GM23338 (cell line): ENCODE measurements at regions not wholly inside any gene's neighbourhood (a gene's known extent, or its start where the extent isn't known, plus 50 kb on each side); places are given as distances from the start of the nearest gene placed in this dataset.

Experiments
- ATAC-seq: fragments of 200-7000 bp; cut with Tn5 transposase; 3 replicates; pipeline ENCODE4 v1.9.1; 2020
- DNase-seq: peaks from one replicate; pipeline ENCODE4 v3.0.0-alpha.2; 2015; ENCODE audit warnings: low spot score
- H2AFZ ChIP-seq: fragments of 200-600 bp; sonication (generic); 2 replicates; pipeline ENCODE4 v1.8.0; 2016; ENCODE audit warnings: antibody characterized with exemption, mild to moderate bottlenecking, moderate library complexity
- H3F3A ChIP-seq: fragments of 200-600 bp; sonication (generic); replicated peaks from 2 replicates; pipeline ENCODE4 v1.8.0; 2017; ENCODE audit warnings: antibody characterized with exemption, mixed run types, low read depth
- H3K27ac ChIP-seq: fragments of 200-600 bp; sonication (generic); 2 replicates; pipeline ENCODE4 v1.6.1; 2016; ENCODE audit warnings: low read depth
- H3K27me3 ChIP-seq: fragments of 200-600 bp; sonication (generic); 2 replicates; pipeline ENCODE4 v1.8.0; 2016; ENCODE audit warnings: mild to moderate bottlenecking, mixed run types, moderate library complexity; ENCODE audit not compliant: insufficient read depth
- H3K36me3 ChIP-seq: fragments of 200-600 bp; sonication (generic); 2 replicates; pipeline ENCODE4 v1.8.0; 2016; ENCODE audit warnings: mild to moderate bottlenecking; ENCODE audit not compliant: insufficient read depth
- H3K4me1 ChIP-seq: fragments of 200-600 bp; sonication (generic); 2 replicates; pipeline ENCODE4 v1.8.0; 2016; ENCODE audit warnings: mild to moderate bottlenecking, moderate library complexity; ENCODE audit not compliant: insufficient read depth
- H3K4me2 ChIP-seq: fragments of 200-600 bp; sonication (generic); 2 replicates; pipeline ENCODE4 v1.7.1; 2017; ENCODE audit warnings: mixed run types
- H3K4me3 ChIP-seq: fragments of 200-600 bp; sonication (generic); 2 replicates; pipeline ENCODE4 v1.6.1; 2016; ENCODE audit warnings: mixed run types
- H3K79me2 ChIP-seq: fragments of 200-600 bp; sonication (generic); replicated peaks from 2 replicates; pipeline ENCODE4 v1.8.0; 2017; ENCODE audit warnings: mild to moderate bottlenecking; ENCODE audit not compliant: insufficient read depth
- H3K9me2 ChIP-seq: fragments of 200-600 bp; sonication (generic); 2 replicates; pipeline ENCODE4 v1.8.0; 2017; ENCODE audit not compliant: insufficient read depth
- H4K20me1 ChIP-seq: fragments of 200-600 bp; sonication (generic); replicated peaks from 2 replicates; pipeline ENCODE4 v1.8.0; 2017; ENCODE audit warnings: mild to moderate bottlenecking; ENCODE audit not compliant: insufficient read depth
- H3K27ac Mint-ChIP-seq: 2 replicates; pipeline ENCODE4 v1.8.0; 2020; ENCODE audit warnings: inconsistent platforms, mild to moderate bottlenecking, moderate library complexity, mixed read lengths
- H3K27me3 Mint-ChIP-seq: 3 replicates; pipeline ENCODE4 v1.8.0; 2022; ENCODE audit warnings: low read depth, mild to moderate bottlenecking, moderate library complexity, mixed read lengths, inconsistent platforms; ENCODE audit not compliant: insufficient read depth, poor library complexity
- H3K36me3 Mint-ChIP-seq: 3 replicates; pipeline ENCODE4 v1.8.0; 2021; ENCODE audit warnings: low read depth, mild to moderate bottlenecking, inconsistent platforms, moderate library complexity, mixed read lengths
- H3K4me1 Mint-ChIP-seq: 3 replicates; pipeline ENCODE4 v1.8.0; 2020; ENCODE audit warnings: mild to moderate bottlenecking, inconsistent platforms, mixed read lengths
- H3K4me3 Mint-ChIP-seq: 3 replicates; pipeline ENCODE4 v1.8.0; 2021; ENCODE audit warnings: moderate library complexity, mild to moderate bottlenecking, inconsistent platforms, mixed read lengths
- H3K9me3 Mint-ChIP-seq: 3 replicates; pipeline ENCODE4 v1.8.0; 2020; ENCODE audit warnings: moderate library complexity, mild to moderate bottlenecking, inconsistent platforms, mixed read lengths
- CREB1 ChIP-seq: fragments of 250-450 bp; sonication (Bioruptor Pico); IDR thresholded peaks from 2 replicates; pipeline ENCODE4 v1.5.0; 2020; ENCODE audit warnings: low read depth, mild to moderate bottlenecking, moderate library complexity
- CTCF ChIP-seq, 2 experiments: fragments of 200-600 bp in 1 of 2; sonication (generic) in 1 of 2; conservative IDR thresholded peaks; 2 replicates each; pipeline versions ENCODE4 v1.5.1 to v1.6.1; 2016 to 2017; ENCODE audit warnings: antibody characterized with exemption in 2 of 2, low read depth in 2 of 2, mild to moderate bottlenecking in 2 of 2, moderate library complexity in 1 of 2
- ETS1 ChIP-seq: IDR thresholded peaks from 2 replicates; pipeline ENCODE4 v1.6.1; 2016; ENCODE audit warnings: antibody characterized with exemption
- EZH2 ChIP-seq: fragments of 200-600 bp; sonication (generic); IDR thresholded peaks from one replicate; pipeline ENCODE4 v1.8.0; 2017; ENCODE audit warnings: antibody characterized with exemption, mild to moderate bottlenecking, low read depth; ENCODE audit not compliant: unreplicated experiment
- EZH2phosphoT487 ChIP-seq: fragments of 200-600 bp; sonication (generic); IDR thresholded peaks from one replicate; pipeline ENCODE4 v1.8.1; 2018; ENCODE audit warnings: antibody characterized with exemption; ENCODE audit not compliant: unreplicated experiment
- JUNB ChIP-seq: IDR thresholded peaks from one replicate; pipeline ENCODE4 v1.6.1; 2016; ENCODE audit warnings: antibody characterized with exemption; ENCODE audit not compliant: unreplicated experiment
- NANOG ChIP-seq: IDR thresholded peaks from 2 replicates; pipeline ENCODE4 v1.6.1; 2016; ENCODE audit warnings: antibody characterized with exemption, borderline replicate concordance
- POLR2AphosphoS5 ChIP-seq: IDR thresholded peaks from 2 replicates; pipeline ENCODE4 v1.6.1; 2016; ENCODE audit warnings: antibody characterized with exemption, low read depth
- REST ChIP-seq: IDR thresholded peaks from one replicate; pipeline ENCODE4 v1.6.1; 2018; ENCODE audit warnings: antibody characterized with exemption; ENCODE audit not compliant: unreplicated experiment
- STAT1 ChIP-seq: IDR thresholded peaks from one replicate; pipeline ENCODE4 v1.6.1; 2016; ENCODE audit warnings: antibody characterized with exemption; ENCODE audit not compliant: unreplicated experiment
- ZNF114 ChIP-seq: fragments of 250-450 bp; sonication (Bioruptor Pico); IDR thresholded peaks from 2 replicates; pipeline ENCODE4 v1.5.0; 2020; ENCODE audit warnings: mild to moderate bottlenecking, moderate library complexity
- ZNF331 ChIP-seq: fragments of 250-450 bp; sonication (Bioruptor Pico); IDR thresholded peaks from 2 replicates; pipeline ENCODE4 v1.5.0; 2020; ENCODE audit warnings: low read depth, mild to moderate bottlenecking, moderate library complexity

- no peak overlapping the region for H2AFZ ChIP-seq
- H3K27me3 Mint-ChIP-seq, result peaks cover 4% of the 10 kb centered on the region
- no peaks in the 10 kb centered on the region; the same call in 1 of the 2 replicates for H3K9me2 ChIP-seq
- ATAC-seq (no peak), DNase-seq (no peak)
- H3K27ac Mint-ChIP-seq, result no peak overlapping the region
- H3F3A ChIP-seq, result no peaks in the 10 kb centered on the region
- H3K4me1 ChIP-seq, result peaks cover 19% of the 10 kb centered on the region
- no peaks in the 10 kb centered on the region for H3K36me3 ChIP-seq
- no peaks in the 10 kb centered on the region for H3K79me2 ChIP-seq
- no peaks in the 10 kb centered on the region for H4K20me1 ChIP-seq
- H3K27ac ChIP-seq, result no peak overlapping the region
- H3K9me3 Mint-ChIP-seq, result no peaks in the 10 kb centered on the region
- no peak overlapping the region for H3K4me2 ChIP-seq
- H3K4me3 ChIP-seq, result no peak overlapping the region
- H3K4me3 Mint-ChIP-seq, result no peak overlapping the region
- TF ChIP-seq ETS1 (no peak), STAT1 (no peak), REST (no peak), ZNF114 (CRISPR knock-in tag) (no peak), CTCF (conservative IDR thresholded peaks at IDR 0.05; ENCODE audit: low read depth in 2 of 2) (no peak), JUNB (no peak), EZH2phosphoT487 (no peak), CREB1 (no peak), POLR2AphosphoS5 (no peak), NANOG (no peak)
- H3K4me1 Mint-ChIP-seq, result peaks cover 16% of the 10 kb centered on the region
- no peaks in the 10 kb centered on the region for H3K27me3 ChIP-seq
- H3K36me3 Mint-ChIP-seq, result no peaks in the 10 kb centered on the region
These were observed 75.9 kb upstream of the WNT11 start for GRCh38 chr11:76282172-76282571.

GRCh38 chr11:76281558-76281906, 75.2 kb upstream of the WNT11 start:
- H3K27me3 Mint-ChIP-seq, result peaks cover 4% of the 10 kb centered on the region
- no peak overlapping the region for H3K4me3 Mint-ChIP-seq
- no peak for TF ChIP-seq EZH2
- no peak for TF ChIP-seq STAT1
- TF ChIP-seq EZH2phosphoT487, result no peak
- TF ChIP-seq JUNB, result no peak
- TF ChIP-seq ZNF331 (CRISPR knock-in tag), result no peak
- Histone ChIP-seq H3K4me2 (no peak overlapping the region), H3K27me3 (no peaks in the 10 kb centered on the region), H3K36me3 (no peaks in the 10 kb centered on the region), H3F3A (no peaks in the 10 kb centered on the region), H2AFZ (no peak overlapping the region), H3K4me3 (no peak overlapping the region), H3K9me2 (no peaks in the 10 kb centered on the region; the same call in 1 of the 2 replicates), H3K79me2 (no peaks in the 10 kb centered on the region), H3K27ac (no peak overlapping the region), H3K4me1 (peaks cover 19% of the 10 kb centered on the region), H4K20me1 (no peaks in the 10 kb centered on the region)
- H3K4me1 Mint-ChIP-seq, result peaks cover 20% of the 10 kb centered on the region
- H3K36me3 Mint-ChIP-seq, result no peaks in the 10 kb centered on the region
- DNase-seq, result no peak
- ATAC-seq, result no peak
- H3K27ac Mint-ChIP-seq, result no peak overlapping the region
- no peaks in the 10 kb centered on the region for H3K9me3 Mint-ChIP-seq
